Mucosa of descending colon (tissue), 3 donors: ENCODE measurements at regions not wholly inside any gene's neighbourhood (a gene's known extent, or its start where the extent isn't known, plus 50 kb on each side); places are given as distances from the start of the nearest gene placed in this dataset.

Source experiments
- ATAC-seq: fragments of 200-7000 bp; cut with Tn5 transposase; one replicate; pipeline ENCODE4 v1.9.1; 2020; ENCODE audit warnings: mild to moderate bottlenecking, moderate library complexity
- DNase-seq, 3 donors: peaks; one replicate each; pipeline ENCODE4 v3.0.0-alpha.2; 2020
- H3K36me3 ChIP-seq: fragments of 200-600 bp; one replicate; pipeline ENCODE4 v1.8.0; 2021; ENCODE audit warnings: low read depth, mild to moderate bottlenecking
- H3K4me1 ChIP-seq: fragments of 200-600 bp; one replicate; pipeline ENCODE4 v1.8.0; 2021; ENCODE audit warnings: low read depth, mild to moderate bottlenecking
- H3K4me3 ChIP-seq: fragments of 200-600 bp; one replicate; pipeline ENCODE4 v1.8.0; 2021; ENCODE audit warnings: mild to moderate bottlenecking
- H3K9me3 ChIP-seq: fragments of 200-600 bp; one replicate; pipeline ENCODE4 v1.8.0; 2021; ENCODE audit warnings: mild to moderate bottlenecking
- CTCF ChIP-seq: fragments of 200-600 bp; IDR thresholded peaks from one replicate; pipeline ENCODE4 v1.8.0; 2022; ENCODE audit warnings: antibody characterized with exemption, mild to moderate bottlenecking
- intact Hi-C, 2 donors: fragments of 100-400 bp; cut with DNase I in 1 of 2; cut with micrococcal nuclease in 1 of 2; formaldehyde crosslinking; loops; one replicate each; pipeline versions ENCODE4 v1.11.0 to v1.11.1; 2022; cut with DNase I, micrococcal nuclease
- donor health status: DM: no; HTN: no; CAD: no; lungs with moderate emphysema.
- donor health status: DM: no; HTN: no; CAD: no.
- donor health status: DM: no; HTN: yes; CAD: no.

- intact Hi-C loops, result no loop called here
- H3K9me3 ChIP-seq, result no peaks in the 10 kb centered on the region
- no peaks in the 10 kb centered on the region for H3K36me3 ChIP-seq
- DNase-seq (no peak), ATAC-seq (no peak)
- H3K4me3 ChIP-seq, result no peak overlapping the region
- H3K4me1 ChIP-seq, result no peaks in the 10 kb centered on the region
- TF ChIP-seq CTCF, result no peak
Measured at GRCh38 chr5:85500869-85501268, 1116.2 kb upstream of the EDIL3 start.

- DNase-seq, result no peak
- no peak for TF ChIP-seq CTCF
- H3K9me3 ChIP-seq, result no peaks in the 10 kb centered on the region
- no peaks in the 10 kb centered on the region for H3K36me3 ChIP-seq
- no peaks in the 10 kb centered on the region for H3K4me1 ChIP-seq
- H3K4me3 ChIP-seq, result no peak overlapping the region
- ATAC-seq, result no peak
- intact Hi-C loops, result no loop called here
Measured at GRCh38 chr5:85512896-85513295, 1104.8 kb upstream of the COX7C start.

- intact Hi-C loops, result no loop called here
- no peak overlapping the region for H3K4me3 ChIP-seq
- no peak for DNase-seq
- no peak for ATAC-seq
- H3K9me3 ChIP-seq, result no peaks in the 10 kb centered on the region
- TF ChIP-seq CTCF, result no peak
- no peaks in the 10 kb centered on the region for H3K36me3 ChIP-seq
- no peaks in the 10 kb centered on the region for H3K4me1 ChIP-seq
Measured at GRCh38 chr5:85515588-85515987, 1102.2 kb upstream of the COX7C start.

GRCh38 chr5:85517386-85517785 is 1100.4 kb upstream of the COX7C start:
- Histone ChIP-seq H3K4me3 (no peak overlapping the region), H3K9me3 (no peaks in the 10 kb centered on the region), H3K4me1 (no peaks in the 10 kb centered on the region), H3K36me3 (no peaks in the 10 kb centered on the region)
- TF ChIP-seq CTCF, result no peak
- ATAC-seq (no peak), DNase-seq (no peak)
- intact Hi-C loops, result no loop called here

GRCh38 chr5:85533341-85534047 is 1084.2 kb upstream of the COX7C start:
- no peak for DNase-seq
- Histone ChIP-seq H3K9me3 (no peaks in the 10 kb centered on the region), H3K4me3 (no peak overlapping the region), H3K4me1 (no peaks in the 10 kb centered on the region), H3K36me3 (no peaks in the 10 kb centered on the region)
- no peak for TF ChIP-seq CTCF
- intact Hi-C loops, result no loop called here
- no peak for ATAC-seq

- Histone ChIP-seq H3K4me3 (no peak overlapping the region), H3K36me3 (no peaks in the 10 kb centered on the region), H3K9me3 (no peaks in the 10 kb centered on the region), H3K4me1 (no peaks in the 10 kb centered on the region)
- DNase-seq, result no peak
- no peak for TF ChIP-seq CTCF
- intact Hi-C loops, result no loop called here
- no peak for ATAC-seq
Measured at GRCh38 chr5:85538362-85538761, 1079.4 kb upstream of the COX7C start.
